ENCODE measurements at regions not wholly inside any gene's neighbourhood (a gene's known extent, or its start where the extent isn't known, plus 50 kb on each side); places are given as distances from the start of the nearest gene placed in this dataset.
"Not testable (repeated sequence)": the region's sequence is repeated elsewhere in the genome, so short reads cannot be mapped to it uniquely, and the experiment has no call there.

GRCh38 chr7:35908331-35909216, 107.7 kb downstream of the SEPTIN7 start:
- no peak overlapping the region for H3K4me3 ChIP-seq (ENCODE audit: control insufficient read depth, low read depth, low read length)
- TF ChIP-seq CTCF (IDR thresholded peaks at IDR 0.05; ENCODE audit: control insufficient read depth, insufficient read depth, low read depth, low read length, missing control alignments) = no peak
- no peak for DNase-seq (ENCODE audit: low read depth)

- no peak for DNase-seq (ENCODE audit: low read depth)
- no peak for TF ChIP-seq CTCF (IDR thresholded peaks at IDR 0.05; ENCODE audit: control insufficient read depth, insufficient read depth, low read depth, low read length, missing control alignments)
- H3K4me3 ChIP-seq (ENCODE audit: control insufficient read depth, low read depth, low read length) = no peak overlapping the region
Observed at GRCh38 chr7:35909870-35910357, 109.1 kb downstream of the SEPTIN7 start.

- not testable (repeated sequence) for H3K4me3 ChIP-seq (ENCODE audit: control insufficient read depth, low read depth, low read length); DNase-seq (ENCODE audit: low read depth)
Observed at GRCh38 chr7:35910621-35911020, 109.8 kb downstream of the SEPTIN7 start.

GRCh38 chr7:35913350-35913749, 112.5 kb downstream of the SEPTIN7 start:
- DNase-seq (ENCODE audit: low read depth) = not testable (repeated sequence)

GRCh38 chr7:35914214-35914613, 113.4 kb downstream of the SEPTIN7 start:
- not testable (repeated sequence) for H3K4me3 ChIP-seq (ENCODE audit: control insufficient read depth, low read depth, low read length); DNase-seq (ENCODE audit: low read depth)

More at GRCh38 chr7:35913350-35913749, 112.5 kb downstream of the SEPTIN7 start:
- H3K4me3 ChIP-seq (ENCODE audit: control insufficient read depth, low read depth, low read length) = not testable (repeated sequence)

GRCh38 chr7:35915247-35915955, 114.5 kb downstream of the SEPTIN7 start:
- DNase-seq (ENCODE audit: low read depth); H3K4me3 ChIP-seq (ENCODE audit: control insufficient read depth, low read depth, low read length): not testable (repeated sequence)

- not testable (repeated sequence) for DNase-seq (ENCODE audit: low read depth); H3K4me3 ChIP-seq (ENCODE audit: control insufficient read depth, low read depth, low read length)
Observed at GRCh38 chr7:35918217-35918616, 117.4 kb downstream of the SEPTIN7 start.

GRCh38 chr7:35919607-35920006, 118.8 kb downstream of the SEPTIN7 start:
- not testable (repeated sequence) for H3K4me3 ChIP-seq (ENCODE audit: control insufficient read depth, low read depth, low read length); DNase-seq (ENCODE audit: low read depth)

GRCh38 chr7:35921338-35921737, 120.5 kb downstream of the SEPTIN7 start:
- DNase-seq (ENCODE audit: low read depth); H3K4me3 ChIP-seq (ENCODE audit: control insufficient read depth, low read depth, low read length): not testable (repeated sequence)

GRCh38 chr7:35924668-35925067, 123.8 kb downstream of the SEPTIN7 start:
- DNase-seq (ENCODE audit: low read depth); H3K4me3 ChIP-seq (ENCODE audit: control insufficient read depth, low read depth, low read length): not testable (repeated sequence)

- not testable (repeated sequence) for DNase-seq (ENCODE audit: low read depth); H3K4me3 ChIP-seq (ENCODE audit: control insufficient read depth, low read depth, low read length)
Observed at GRCh38 chr7:35926966-35927365, 126.1 kb downstream of the SEPTIN7 start.

- not testable (repeated sequence) for DNase-seq (ENCODE audit: low read depth); H3K4me3 ChIP-seq (ENCODE audit: control insufficient read depth, low read depth, low read length)
Observed at GRCh38 chr7:35931134-35931533, 130.3 kb downstream of the SEPTIN7 start.

- DNase-seq (ENCODE audit: low read depth); H3K4me3 ChIP-seq (ENCODE audit: control insufficient read depth, low read depth, low read length): not testable (repeated sequence)
Observed at GRCh38 chr7:35931551-35931950, 130.7 kb downstream of the SEPTIN7 start.

GRCh38 chr7:35940695-35941094, 139.8 kb downstream of the SEPTIN7 start:
- H3K4me3 ChIP-seq (ENCODE audit: control insufficient read depth, low read depth, low read length); DNase-seq (ENCODE audit: low read depth): not testable (repeated sequence)

GRCh38 chr7:35945621-35946020, 144.8 kb downstream of the SEPTIN7 start:
- DNase-seq (ENCODE audit: low read depth); H3K4me3 ChIP-seq (ENCODE audit: control insufficient read depth, low read depth, low read length): not testable (repeated sequence)

GRCh38 chr7:35955735-35956134, 154.9 kb downstream of the SEPTIN7 start:
- not testable (repeated sequence) for H3K4me3 ChIP-seq (ENCODE audit: control insufficient read depth, low read depth, low read length); DNase-seq (ENCODE audit: low read depth)
